Neural progenitor cell (in vitro differentiated cells): ENCODE measurements at regions not wholly inside any gene's neighbourhood (a gene's known extent, or its start where the extent isn't known, plus 50 kb on each side); places are given as distances from the start of the nearest gene placed in this dataset.

Source experiments
- EZH2phosphoT487 ChIP-seq: fragments of 200-600 bp; sonication (generic); IDR thresholded peaks from 2 replicates; pipeline ENCODE4 v1.6.1; 2017; ENCODE audit warnings: antibody characterized with exemption
- TF ChIP-seq, protein P1 (sequence below): fragments of 200-600 bp; sonication (generic); IDR thresholded peaks from 2 replicates; pipeline ENCODE4 v1.5.1; 2017; ENCODE audit warnings: antibody characterized with exemption, mild to moderate bottlenecking

DNA sequence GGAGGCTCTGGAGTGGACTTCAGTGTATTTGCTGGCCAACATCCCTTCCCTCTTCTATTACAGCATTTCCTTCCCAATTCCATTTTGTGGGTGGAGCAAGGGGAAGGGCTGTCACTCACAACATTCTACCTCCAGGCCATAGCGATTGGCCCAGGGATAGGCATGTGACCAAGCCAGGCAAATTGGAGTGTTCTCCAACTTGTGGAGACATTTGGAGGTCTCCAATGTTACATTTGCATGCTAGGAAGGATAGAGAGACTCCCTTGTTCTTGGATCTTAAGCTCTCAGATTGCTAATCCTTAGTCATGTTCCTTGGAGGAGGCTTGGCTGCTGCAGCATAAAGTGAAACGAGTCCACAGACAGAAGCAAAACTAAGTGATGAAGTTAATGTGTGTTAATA lies 95.6 kb upstream of the KIF5B start:
- TF ChIP-seq, protein P1, sequence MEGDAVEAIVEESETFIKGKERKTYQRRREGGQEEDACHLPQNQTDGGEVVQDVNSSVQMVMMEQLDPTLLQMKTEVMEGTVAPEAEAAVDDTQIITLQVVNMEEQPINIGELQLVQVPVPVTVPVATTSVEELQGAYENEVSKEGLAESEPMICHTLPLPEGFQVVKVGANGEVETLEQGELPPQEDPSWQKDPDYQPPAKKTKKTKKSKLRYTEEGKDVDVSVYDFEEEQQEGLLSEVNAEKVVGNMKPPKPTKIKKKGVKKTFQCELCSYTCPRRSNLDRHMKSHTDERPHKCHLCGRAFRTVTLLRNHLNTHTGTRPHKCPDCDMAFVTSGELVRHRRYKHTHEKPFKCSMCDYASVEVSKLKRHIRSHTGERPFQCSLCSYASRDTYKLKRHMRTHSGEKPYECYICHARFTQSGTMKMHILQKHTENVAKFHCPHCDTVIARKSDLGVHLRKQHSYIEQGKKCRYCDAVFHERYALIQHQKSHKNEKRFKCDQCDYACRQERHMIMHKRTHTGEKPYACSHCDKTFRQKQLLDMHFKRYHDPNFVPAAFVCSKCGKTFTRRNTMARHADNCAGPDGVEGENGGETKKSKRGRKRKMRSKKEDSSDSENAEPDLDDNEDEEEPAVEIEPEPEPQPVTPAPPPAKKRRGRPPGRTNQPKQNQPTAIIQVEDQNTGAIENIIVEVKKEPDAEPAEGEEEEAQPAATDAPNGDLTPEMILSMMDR = no peak
- TF ChIP-seq EZH2phosphoT487 = no peak
